Occipital lobe (tissue), 1 donor: ENCODE measurements at regions not wholly inside any gene's neighbourhood (a gene's known extent, or its start where the extent isn't known, plus 50 kb on each side); places are given as distances from the start of the nearest gene placed in this dataset.
"Not testable (repeated sequence)": the region's sequence is repeated elsewhere in the genome, so short reads cannot be mapped to it uniquely, and the experiment has no call there.

Experiments used
- DNase-seq: peaks from one replicate; lab custom pipeline; 2025; lab: John Stamatoyannopoulos, UW

DNA sequence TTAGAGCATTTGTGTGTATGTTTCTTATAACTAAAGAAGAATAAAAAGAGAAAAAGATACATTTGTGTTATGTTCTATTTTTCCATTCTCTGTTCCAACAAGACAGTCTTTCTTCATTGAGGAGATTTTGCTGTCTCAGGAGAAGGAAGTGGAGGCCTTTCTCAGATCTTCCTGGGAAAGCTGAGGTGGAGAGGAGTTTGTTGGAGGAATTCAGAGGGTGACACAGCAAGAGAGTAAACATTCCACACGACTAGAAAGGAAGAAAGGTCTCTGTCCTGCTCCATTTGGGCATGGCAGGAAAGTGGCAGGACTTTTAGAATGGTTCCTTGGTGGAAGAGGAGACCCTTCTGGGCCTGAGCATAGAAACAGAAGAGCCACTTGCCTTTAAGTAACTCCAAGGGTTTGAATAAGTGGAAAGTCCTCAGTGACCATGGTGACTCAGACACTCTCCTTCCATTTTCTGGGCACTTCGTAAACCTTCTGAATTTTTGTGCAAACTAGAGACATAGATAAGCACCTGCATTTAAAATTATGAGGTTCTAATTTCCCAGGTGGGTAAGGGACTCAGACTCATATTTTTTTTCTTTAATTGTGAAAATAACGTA is 52.3 kb upstream of the COL5A2 start:
- DNase-seq = no peak

DNA sequence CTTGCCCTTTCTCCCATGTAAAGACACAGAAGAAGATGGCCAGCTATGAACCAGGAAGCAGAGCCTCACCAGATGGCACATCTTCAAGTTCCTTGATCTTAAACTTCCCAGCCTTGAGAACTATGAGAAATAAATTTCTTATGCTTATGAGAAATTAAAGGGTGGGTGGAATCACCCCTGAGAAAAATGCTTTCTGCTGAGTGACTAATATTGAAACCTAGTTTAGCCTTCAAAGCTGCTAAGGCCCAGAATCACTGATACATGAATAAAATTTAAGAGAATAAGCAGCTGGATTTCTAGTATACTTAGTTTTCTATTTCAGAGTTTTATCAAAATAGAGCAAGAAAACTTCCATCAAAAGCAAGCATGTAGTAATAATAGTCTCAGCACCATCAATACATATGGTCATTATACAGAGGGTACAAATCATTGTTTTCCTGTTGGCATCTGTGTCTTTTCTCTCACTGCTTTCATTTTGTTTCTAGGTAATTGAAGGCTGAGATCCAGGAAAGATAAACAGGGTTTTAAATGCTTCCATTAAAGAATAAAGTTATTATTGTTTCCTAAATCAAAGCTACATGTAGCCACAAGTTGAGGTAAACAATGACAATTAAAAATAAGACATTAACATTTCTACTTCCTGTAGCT is 53.3 kb upstream of the COL5A2 start:
- DNase-seq = no peak

DNA sequence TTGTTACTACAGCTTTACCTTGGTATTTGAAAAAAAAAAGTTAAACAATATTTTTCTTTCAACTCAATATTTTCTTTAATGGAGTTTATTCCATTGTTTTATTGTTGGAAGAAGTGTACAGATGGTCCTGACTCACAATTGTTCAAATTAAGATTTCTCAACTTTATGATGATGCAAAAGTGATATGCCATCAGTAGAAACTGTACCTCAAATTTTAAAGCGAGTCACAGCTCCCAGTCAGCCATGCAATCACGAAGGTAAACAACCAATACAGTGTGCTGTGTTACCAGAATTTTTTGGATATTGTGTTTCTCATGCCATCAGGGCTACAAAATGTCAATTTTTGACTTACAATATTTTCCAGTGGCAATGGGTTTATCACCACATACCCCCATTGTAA is 54.0 kb upstream of the COL5A2 start:
- no peak for DNase-seq

DNA sequence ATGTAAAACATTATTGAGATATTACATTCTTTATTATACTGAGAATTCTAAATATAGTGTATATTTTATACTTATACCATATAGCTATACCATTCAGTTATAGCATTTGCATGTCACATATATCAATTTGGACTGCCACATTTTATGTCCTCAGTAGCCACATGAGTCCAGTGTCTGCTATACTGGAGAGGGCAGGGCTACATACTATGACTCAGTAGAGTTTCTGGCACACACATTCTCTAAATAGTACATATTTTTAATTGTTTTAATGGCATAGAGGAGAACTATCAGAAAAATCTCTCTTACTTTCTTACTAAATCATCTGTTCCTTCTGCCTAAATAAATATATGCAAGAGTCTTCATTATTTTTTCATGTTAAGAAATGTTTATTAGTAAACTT is 55.4 kb upstream of the COL5A2 start:
- DNase-seq = no peak

DNA sequence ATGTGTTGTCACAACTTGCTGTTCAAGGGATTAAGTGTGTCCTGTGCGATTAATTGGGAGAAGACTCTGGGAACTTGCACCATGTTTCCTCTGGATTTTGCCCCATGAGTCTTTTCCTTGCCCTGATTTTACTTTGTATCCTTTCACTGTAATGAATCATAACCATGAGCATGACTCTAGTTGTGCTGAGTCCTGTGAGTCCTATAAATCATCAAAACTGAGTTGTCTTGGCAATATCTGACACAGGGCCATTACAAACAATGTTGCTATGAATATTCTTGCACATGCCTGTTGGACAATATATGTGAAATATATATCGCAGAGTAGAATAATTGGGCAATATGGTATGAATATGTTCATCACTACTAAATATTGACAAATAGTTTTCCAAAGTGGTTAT is 56.5 kb upstream of the COL5A2 start:
- DNase-seq = no peak

DNA sequence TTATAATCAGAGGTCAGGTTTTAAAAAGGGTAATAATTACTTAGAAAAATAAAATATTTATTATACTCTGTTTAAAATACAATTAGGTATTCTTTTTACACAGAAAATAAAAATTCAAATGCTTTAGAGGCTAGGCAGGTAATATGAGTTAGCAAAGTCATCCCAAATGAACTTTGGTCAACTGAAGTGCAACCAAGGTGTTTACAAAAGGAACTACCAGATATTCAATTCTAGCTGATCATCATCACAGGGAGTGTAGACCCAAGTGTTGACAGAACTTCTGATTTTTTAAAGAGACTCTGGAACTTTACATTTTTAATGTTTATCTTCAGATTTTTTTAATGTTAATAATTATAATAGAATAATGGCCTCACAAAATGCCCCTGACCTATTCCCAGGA is 59.3 kb upstream of the COL5A2 start:
- DNase-seq = no peak

DNA sequence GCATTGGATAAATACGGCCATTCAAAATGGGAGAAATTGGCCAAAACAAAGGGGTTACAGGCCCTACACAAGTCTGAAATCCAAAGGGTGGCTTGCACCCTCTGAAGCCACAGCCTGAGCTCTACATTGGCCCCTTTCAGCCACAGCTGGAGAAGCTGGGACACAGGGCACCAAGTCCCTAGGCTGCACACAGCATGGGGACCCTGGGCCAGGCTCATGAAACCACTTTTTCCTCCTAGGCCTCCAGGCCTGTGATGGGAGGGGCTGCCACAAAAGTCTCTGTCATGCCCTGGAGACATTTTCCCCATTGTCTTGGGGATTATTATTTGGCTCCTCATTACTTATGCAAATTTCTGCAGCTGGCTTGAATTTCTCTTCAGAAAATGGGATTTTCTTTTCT is 64.3 kb upstream of the COL5A2 start:
- DNase-seq = not testable (repeated sequence)

DNA sequence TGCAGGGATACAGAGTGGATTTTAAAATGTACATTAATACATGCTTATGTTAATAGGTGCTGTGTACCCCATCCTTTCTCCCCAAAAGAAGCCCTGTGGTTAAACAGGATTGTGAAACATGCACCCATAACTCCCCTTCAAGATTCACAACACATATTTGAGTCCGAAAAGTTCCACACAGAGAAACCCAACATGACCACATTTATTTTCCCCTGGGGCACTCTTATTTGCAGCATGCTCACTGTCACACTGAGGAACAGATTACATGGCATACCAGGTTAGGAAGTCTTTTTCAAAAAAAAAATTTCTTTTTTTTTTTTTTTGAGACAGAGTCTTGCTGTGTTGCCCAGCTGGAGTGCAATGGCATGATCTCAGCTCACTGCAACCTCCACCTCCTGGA is 67.7 kb upstream of the COL5A2 start:
- DNase-seq = no peak

DNA sequence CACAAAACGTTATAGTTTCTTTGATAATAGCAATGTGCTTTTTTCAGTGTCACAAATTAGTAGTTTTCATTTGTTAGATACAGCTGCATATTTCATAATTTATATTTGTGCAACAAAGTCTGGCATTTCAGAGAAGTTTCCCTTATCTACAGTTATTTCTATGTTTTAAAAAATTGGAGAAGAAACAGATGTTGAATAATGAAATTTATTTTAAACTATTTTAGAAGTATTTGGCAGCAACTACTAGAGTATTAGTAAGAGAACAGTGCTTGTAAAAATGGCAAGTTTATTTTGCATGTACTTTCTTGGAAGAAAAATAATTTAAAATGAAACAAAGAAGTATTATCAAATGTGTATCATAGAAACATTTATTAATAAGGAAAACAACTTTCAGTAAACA is 68.6 kb upstream of the COL5A2 start:
- DNase-seq = no peak

DNA sequence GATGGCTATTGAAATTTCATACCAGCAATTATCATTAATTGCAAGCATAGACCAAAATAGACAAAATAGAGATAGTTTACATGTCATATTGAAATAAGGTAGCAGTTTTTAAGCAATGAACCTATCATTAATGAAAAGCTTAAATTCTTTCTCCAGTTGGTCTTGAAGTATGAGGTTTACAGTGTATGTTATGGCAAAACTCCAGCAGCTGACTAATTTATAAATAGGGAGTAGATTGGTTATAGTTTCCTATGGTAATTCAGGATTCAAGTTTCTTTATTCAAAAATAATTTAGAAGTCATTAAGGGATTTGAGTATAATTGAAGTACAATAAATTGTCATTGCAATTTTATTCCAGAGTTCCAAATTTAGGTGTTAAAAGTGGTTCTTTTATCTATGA is 69.6 kb upstream of the COL5A2 start:
- no peak for DNase-seq

DNA sequence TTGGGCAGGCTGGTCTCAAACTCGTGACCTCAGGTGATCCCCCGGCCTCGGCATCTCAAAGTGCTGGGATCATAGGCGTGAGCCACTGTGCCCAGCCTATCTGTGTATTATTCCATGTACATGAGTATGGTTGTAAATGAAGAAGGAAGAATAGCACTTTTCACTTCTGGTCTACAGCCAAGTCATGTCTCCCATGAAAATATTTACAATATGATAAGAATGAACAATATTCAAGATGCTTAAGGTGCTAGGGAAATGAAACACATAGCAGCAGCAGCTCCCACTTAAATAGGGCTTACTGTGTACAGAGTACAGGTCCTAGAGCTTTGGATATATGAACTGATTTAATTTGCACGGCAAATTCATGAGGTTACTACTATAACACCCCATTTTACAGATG is 70.3 kb upstream of the COL5A2 start:
- no peak for DNase-seq

DNA sequence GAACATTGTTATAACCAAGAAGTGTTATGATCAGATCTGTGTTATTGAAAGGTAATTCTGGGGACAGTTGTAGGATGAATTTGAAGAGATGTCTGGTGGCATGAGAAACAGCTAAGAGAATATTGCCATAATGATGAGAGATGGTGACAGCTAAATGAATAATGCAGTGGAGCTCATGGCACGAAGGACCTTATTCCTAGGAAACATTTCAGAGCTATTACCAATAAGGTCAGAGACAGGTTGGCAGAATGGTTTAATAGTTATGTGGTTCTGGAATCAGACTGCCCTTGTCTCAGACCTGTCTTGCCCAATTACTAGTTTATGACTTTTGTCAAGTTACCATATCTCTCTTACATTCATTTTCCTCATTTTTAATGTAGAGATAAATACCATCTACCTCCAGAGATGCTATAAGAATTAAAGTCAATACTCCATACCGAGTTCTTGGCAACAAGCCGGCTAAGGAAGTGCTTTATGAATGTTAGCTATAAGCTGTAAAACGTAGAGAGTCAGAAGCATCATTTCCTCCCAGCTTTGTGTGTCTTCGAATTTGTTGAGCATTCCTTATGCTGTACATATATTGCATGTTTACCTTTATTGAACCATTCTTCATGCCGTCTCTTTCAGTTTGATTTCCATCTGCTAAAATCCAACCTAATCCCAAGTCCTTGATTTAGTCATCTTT is 73.6 kb upstream of the COL5A2 start:
- DNase-seq = no peak

DNA sequence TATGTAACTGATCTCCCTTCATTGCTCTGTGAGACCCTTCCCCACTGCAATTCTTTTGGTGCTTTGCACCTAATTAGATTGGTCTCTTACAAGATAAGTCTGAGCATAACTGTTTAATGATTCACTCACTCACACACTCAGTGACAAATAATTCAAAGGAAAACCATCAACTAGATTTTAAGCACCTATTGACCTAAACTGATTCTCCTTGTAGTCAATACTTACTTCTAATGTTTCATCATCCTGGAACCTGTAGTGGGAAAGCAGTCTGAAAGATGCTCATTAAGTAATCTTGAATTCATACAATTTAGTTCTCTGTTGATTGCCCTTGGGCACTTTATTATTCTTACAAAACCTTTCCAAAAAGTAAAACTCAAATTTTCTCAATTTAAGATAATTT is 74.3 kb upstream of the COL5A2 start:
- no peak for DNase-seq

DNA sequence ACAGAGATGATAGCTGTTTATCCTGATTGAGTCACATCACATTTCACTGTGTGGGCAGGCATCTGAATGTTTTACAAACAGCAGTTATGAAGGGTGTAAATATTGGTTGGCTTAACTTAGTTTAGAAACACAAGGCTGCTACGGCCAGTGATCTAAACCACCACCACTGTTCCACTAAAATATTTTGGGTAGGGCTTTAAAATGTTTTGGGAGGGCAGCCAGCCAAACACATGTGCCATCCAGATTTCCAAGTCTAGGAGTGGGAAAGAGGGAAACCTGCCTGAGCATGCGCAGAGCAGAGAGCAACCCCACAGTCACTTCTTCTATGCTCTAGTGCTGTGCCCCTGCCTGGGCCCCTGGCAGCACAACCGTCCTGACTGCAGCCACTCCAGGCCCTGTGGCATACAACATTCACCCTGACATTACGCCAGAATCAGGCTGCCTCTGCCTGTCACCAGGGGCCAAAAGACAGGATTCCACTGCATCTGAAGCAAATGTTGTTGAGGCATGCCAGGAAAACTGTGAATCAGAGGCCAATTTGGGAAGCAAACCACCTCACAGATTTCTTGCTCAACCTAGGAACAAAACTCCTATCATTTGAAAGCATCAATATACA is 74.8 kb upstream of the COL5A2 start:
- peak; percentile 9 for DNase-seq

DNA sequence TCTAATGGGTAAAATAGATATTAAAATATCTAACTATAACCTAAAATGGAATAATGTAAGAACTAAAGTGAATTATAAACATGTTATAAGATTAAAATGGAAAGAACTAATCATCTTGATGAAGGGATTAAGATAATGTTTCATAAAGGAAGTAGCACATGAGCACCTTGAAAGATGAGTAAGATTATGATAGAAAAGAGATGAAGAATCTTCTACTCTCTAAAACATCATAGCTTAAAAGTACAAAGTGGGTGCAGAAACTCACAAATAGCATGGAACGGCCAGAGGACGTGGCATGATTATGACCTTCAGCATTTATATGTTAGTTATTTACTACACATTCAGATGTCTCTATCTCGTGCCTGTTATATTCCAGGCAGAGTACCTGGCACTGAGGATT is 76.2 kb upstream of the COL5A2 start:
- no peak for DNase-seq

DNA sequence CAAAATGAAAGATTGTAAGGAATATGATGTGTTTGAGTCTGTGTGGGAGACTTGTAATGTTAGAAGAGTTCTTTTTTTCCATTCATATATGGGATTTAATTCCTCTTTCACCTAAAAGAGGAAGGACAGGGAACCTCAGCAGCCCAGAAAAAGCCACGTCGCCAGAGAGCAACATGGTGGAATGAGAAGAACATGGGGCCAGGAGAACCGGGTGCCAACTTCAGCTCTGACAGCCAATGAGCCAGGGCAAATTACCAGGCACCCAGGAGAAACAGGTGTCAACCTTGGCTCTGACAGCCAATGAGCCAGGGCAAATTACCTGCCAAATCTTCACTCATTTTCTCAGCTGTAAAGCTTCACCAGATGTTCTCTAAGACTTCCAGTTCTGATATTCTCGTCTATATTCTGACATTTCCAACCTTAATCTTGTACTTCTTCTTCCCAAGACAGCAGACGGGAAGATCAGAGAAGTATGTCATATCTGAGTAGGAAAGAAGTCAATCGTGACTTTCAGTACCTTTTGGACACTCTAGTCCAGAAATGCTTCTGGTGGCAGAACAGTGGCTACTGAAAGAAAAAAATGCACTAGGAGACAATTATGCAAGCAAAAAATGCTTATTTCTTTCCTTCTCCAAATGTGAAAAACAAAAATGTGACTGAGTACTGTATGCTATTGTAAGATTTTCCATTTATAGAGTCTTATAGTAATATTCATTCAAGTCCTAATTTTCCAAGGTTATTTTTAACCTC is 79.2 kb upstream of the COL5A2 start:
- DNase-seq = no peak

DNA sequence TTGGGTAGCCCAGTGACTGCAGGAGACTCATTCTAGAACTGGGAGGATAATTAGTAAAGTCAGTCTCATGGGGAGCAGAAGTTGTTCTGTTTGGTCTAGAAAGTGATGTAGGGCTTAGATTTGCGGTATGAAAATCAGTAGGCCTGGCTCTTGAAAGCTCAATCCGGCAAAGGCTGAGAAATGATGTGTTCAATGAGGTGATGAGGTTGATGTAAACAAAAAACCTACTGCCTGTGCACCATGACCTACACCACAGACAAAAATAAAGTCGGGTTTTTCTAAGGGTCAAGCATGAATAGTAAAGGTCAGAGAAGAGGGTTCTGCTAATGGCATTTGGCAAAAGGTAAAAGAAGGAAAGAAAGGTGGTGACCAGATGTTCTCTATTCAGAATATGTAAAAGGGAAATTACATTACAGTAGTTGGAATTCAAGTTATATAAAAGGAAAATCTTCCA is 80.8 kb upstream of the COL5A2 start:
- DNase-seq = no peak

DNA sequence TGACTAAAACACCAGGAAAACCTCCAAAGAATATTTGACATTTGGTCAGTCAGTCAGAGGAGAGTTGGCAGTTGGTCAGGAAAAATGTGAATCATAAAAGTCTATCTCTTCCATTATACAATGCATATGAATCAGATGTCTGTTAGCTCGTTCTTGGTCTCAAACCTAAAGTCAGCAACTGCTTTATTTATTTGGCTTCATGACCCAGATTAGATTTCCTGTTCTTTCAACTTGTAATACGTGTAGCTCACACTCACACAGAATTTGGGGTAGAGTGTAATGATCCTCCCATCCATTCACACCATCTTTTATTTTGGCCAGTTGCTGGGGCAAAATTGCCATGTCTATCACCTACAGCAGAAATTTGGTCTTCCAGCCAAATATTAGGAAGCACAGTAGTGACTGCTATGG is 81.9 kb upstream of the COL5A2 start:
- DNase-seq = no peak

DNA sequence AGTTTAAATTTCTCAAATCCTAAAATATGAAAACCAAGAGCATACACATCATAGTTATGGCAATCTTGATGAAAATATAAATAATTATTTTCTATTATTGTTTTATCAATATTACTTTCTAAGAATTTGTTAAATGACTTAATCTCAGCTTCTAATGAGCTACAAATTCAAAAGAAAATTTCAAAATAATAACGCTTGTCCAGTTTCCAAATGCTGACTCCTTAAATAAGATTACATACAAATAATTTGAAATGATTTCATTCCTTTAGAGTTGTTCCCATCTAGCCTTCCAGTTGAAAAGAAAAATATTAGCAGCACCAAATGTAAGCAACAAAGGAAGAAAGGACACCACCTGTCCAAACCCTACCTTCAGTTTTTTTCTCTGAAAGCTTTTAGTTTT is 82.4 kb upstream of the COL5A2 start:
- DNase-seq = no peak

DNA sequence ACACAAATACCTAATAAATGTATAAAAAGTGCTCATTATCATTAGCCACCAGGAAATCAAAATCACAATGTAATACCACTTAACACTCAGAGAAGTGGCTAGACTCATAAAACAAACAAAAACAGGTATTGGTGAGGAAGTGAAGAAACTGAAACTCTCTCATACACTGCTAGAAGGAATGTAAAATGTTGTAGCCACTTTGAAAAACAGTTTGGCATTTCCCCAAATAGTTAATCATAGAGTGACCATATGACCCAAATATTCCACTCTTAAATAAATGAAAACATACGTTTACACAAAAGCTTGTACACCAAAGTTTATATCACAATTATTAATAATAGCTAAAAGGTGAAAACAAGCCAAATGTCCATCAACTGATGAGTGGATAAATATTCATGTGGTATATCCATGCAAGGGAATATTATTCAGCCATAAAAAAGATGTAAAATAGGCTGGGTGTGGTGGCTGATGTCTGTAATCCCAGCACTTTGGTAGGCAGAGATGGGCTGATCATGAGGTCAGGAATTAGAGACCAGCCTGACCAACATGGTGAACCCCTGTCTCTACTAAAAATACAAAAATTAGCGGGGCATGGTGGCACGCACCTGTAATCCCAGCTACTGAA is 86.2 kb upstream of the COL5A2 start:
- no peak for DNase-seq

DNA sequence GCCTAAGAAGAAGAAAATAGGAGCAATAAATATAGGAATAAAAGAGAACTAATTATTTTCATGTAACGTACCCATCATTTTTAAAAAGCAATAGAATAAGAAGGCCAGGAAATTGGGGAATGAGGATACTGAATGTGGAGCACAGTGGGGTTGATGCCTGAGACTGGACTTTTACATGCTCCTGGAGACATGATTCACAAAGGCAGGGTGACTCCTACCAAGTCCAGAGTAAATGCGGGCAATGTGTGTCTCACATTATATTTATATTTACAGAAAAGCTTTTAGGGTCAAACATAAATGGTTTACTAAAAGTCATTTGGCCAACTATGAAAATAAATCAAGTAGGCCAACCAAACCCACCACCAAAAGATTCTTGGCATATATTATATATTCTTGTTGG is 87.9 kb upstream of the COL5A2 start:
- no peak for DNase-seq
